ENCODE measurements at regions not wholly inside any gene's neighbourhood (a gene's known extent, or its start where the extent isn't known, plus 50 kb on each side); places are given as distances from the start of the nearest gene placed in this dataset.

- TF ChIP-seq ZNF384 (IDR thresholded peaks at IDR 0.05) (no peak), SUZ12 (IDR thresholded peaks at IDR 0.05) (no peak), SP1 (IDR thresholded peaks at IDR 0.05) (no peak), BHLHE40 (IDR thresholded peaks at IDR 0.05; ENCODE audit: borderline replicate concordance) (no peak), PKNOX1 (IDR thresholded peaks at IDR 0.05) (no peak), FOXM1 (IDR thresholded peaks at IDR 0.05; ENCODE audit: borderline replicate concordance) (no peak), FOXA1 (IDR thresholded peaks at IDR 0.05) (no peak), HDGF (IDR thresholded peaks at IDR 0.05; ENCODE audit: borderline replicate concordance) (no peak), TARDBP (IDR thresholded peaks at IDR 0.05) (no peak), ARNT (IDR thresholded peaks at IDR 0.05) (no peak), ELF4 (IDR thresholded peaks at IDR 0.05) (no peak), FOXK2 (IDR thresholded peaks at IDR 0.05) (no peak), CTBP1 (IDR thresholded peaks at IDR 0.05; ENCODE audit: borderline replicate concordance) (no peak)
These were observed 58.1 kb upstream of the LCTL start for GRCh38 chr15:66623801-66624453.

Measured in HEK293T (cell line).